Myocyte (in vitro differentiated cells): ENCODE measurements at regions not wholly inside any gene's neighbourhood (a gene's known extent, or its start where the extent isn't known, plus 50 kb on each side); places are given as distances from the start of the nearest gene placed in this dataset.

Source experiments
- DNase-seq: peaks from one replicate; pipeline ENCODE4 v3.0.0-alpha.2; 2012; ENCODE audit warnings: low read depth

- no peak for DNase-seq
These were observed 91.5 kb upstream of the RAP2B start for GRCh38 chr3:153070511-153070868.

- no peak for DNase-seq
These were observed 89.6 kb upstream of the RAP2B start for GRCh38 chr3:153072382-153072781.

- DNase-seq: no peak
These were observed 89.2 kb upstream of the RAP2B start for GRCh38 chr3:153072856-153073255.

- DNase-seq: no peak
These were observed 88.4 kb upstream of the RAP2B start for GRCh38 chr3:153073636-153074035.

- DNase-seq: no peak
These were observed 83.2 kb upstream of the RAP2B start for GRCh38 chr3:153078826-153079225.

- DNase-seq: no peak
These were observed 82.6 kb upstream of the RAP2B start for GRCh38 chr3:153079386-153079785.

GRCh38 chr3:153080778-153081240, 81.2 kb upstream of the RAP2B start:
- no peak for DNase-seq

GRCh38 chr3:153084431-153084830, 77.6 kb upstream of the RAP2B start:
- DNase-seq: no peak

GRCh38 chr3:153087595-153088566, 74.1 kb upstream of the RAP2B start:
- peak; percentile 45 for DNase-seq

- DNase-seq: no peak
These were observed 72.4 kb upstream of the RAP2B start for GRCh38 chr3:153089620-153090019.

- no peak for DNase-seq
These were observed 71.1 kb upstream of the RAP2B start for GRCh38 chr3:153090973-153091372.

- no peak for DNase-seq
These were observed 68.4 kb upstream of the RAP2B start for GRCh38 chr3:153093629-153094028.

- DNase-seq: no peak
These were observed 67.6 kb upstream of the RAP2B start for GRCh38 chr3:153094386-153094785.

- no peak for DNase-seq
These were observed 66.6 kb upstream of the RAP2B start for GRCh38 chr3:153095441-153095840.

- DNase-seq: no peak
These were observed 65.3 kb upstream of the RAP2B start for GRCh38 chr3:153096731-153097131.

- DNase-seq: no peak
These were observed 64.8 kb upstream of the RAP2B start for GRCh38 chr3:153097213-153097612.

GRCh38 chr3:153099131-153099530, 62.9 kb upstream of the RAP2B start:
- no peak for DNase-seq

GRCh38 chr3:153103406-153103945, 58.5 kb upstream of the RAP2B start:
- DNase-seq: no peak

GRCh38 chr3:153110041-153110440, 52.0 kb upstream of the RAP2B start:
- DNase-seq: no peak

GRCh38 chr3:153111016-153111415, 51.0 kb upstream of the RAP2B start:
- DNase-seq: no peak
